ENCODE measurements at regions not wholly inside any gene's neighbourhood (a gene's known extent, or its start where the extent isn't known, plus 50 kb on each side); places are given as distances from the start of the nearest gene placed in this dataset.

DNA sequence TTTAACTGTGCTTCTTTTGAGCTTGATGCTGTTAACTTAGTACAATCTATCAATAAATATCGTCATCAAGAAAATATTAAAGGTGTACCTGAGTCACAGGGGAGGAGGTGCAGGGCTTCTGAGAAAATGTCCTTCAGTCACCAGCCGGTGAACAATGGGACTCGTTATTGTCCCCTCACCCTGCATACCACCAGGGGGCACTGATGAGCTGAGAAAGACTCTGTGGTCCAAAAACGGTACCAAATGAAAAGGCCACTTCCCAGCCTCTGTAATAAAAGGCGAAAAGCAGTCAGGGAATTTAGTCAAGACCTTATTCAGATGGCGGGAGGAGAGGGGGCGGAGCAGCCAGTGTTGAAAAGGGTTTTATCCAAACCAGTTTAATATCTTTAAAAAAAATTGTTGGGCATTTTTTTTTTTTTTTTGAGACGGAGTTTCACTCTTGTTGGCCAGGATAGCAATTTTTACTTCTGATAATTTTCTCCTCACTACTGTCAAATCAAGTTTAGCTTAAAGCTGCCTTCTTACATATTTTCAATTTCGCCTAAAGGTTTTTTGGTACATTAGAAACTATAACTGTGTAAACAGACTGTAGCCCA is 271.9 kb upstream of the ADAMTS16 start:
- TF ChIP-seq CTBP1 (IDR thresholded peaks at IDR 0.05; ENCODE audit: borderline replicate concordance) (no peak), SUZ12 (IDR thresholded peaks at IDR 0.05) (no peak), FOXK2 (IDR thresholded peaks at IDR 0.05) (no peak), FOXM1 (IDR thresholded peaks at IDR 0.05; ENCODE audit: borderline replicate concordance) (no peak), BHLHE40 (IDR thresholded peaks at IDR 0.05; ENCODE audit: borderline replicate concordance) (no peak), TARDBP (IDR thresholded peaks at IDR 0.05) (no peak), HDGF (IDR thresholded peaks at IDR 0.05; ENCODE audit: borderline replicate concordance) (no peak), SP1 (IDR thresholded peaks at IDR 0.05) (no peak), FOXA1 (IDR thresholded peaks at IDR 0.05) (no peak), ELF4 (IDR thresholded peaks at IDR 0.05) (no peak), ZNF384 (IDR thresholded peaks at IDR 0.05) (no peak)

All from HEK293T (cell line).